GM23338 (cell line): ENCODE measurements at regions not wholly inside any gene's neighbourhood (a gene's known extent, or its start where the extent isn't known, plus 50 kb on each side); places are given as distances from the start of the nearest gene placed in this dataset.

Source experiments
- ATAC-seq: fragments of 200-7000 bp; cut with Tn5 transposase; 3 replicates; pipeline ENCODE4 v1.9.1; 2020
- DNase-seq: peaks from one replicate; pipeline ENCODE4 v3.0.0-alpha.2; 2015; ENCODE audit warnings: low spot score
- H2AFZ ChIP-seq: fragments of 200-600 bp; sonication (generic); 2 replicates; pipeline ENCODE4 v1.8.0; 2016; ENCODE audit warnings: antibody characterized with exemption, mild to moderate bottlenecking, moderate library complexity
- H3F3A ChIP-seq: fragments of 200-600 bp; sonication (generic); replicated peaks from 2 replicates; pipeline ENCODE4 v1.8.0; 2017; ENCODE audit warnings: antibody characterized with exemption, mixed run types, low read depth
- H3K27ac ChIP-seq: fragments of 200-600 bp; sonication (generic); 2 replicates; pipeline ENCODE4 v1.6.1; 2016; ENCODE audit warnings: low read depth
- H3K27me3 ChIP-seq: fragments of 200-600 bp; sonication (generic); 2 replicates; pipeline ENCODE4 v1.8.0; 2016; ENCODE audit warnings: mild to moderate bottlenecking, mixed run types, moderate library complexity; ENCODE audit not compliant: insufficient read depth
- H3K36me3 ChIP-seq: fragments of 200-600 bp; sonication (generic); 2 replicates; pipeline ENCODE4 v1.8.0; 2016; ENCODE audit warnings: mild to moderate bottlenecking; ENCODE audit not compliant: insufficient read depth
- H3K4me1 ChIP-seq: fragments of 200-600 bp; sonication (generic); 2 replicates; pipeline ENCODE4 v1.8.0; 2016; ENCODE audit warnings: mild to moderate bottlenecking, moderate library complexity; ENCODE audit not compliant: insufficient read depth
- H3K4me2 ChIP-seq: fragments of 200-600 bp; sonication (generic); 2 replicates; pipeline ENCODE4 v1.7.1; 2017; ENCODE audit warnings: mixed run types
- H3K4me3 ChIP-seq: fragments of 200-600 bp; sonication (generic); 2 replicates; pipeline ENCODE4 v1.6.1; 2016; ENCODE audit warnings: mixed run types
- H3K79me2 ChIP-seq: fragments of 200-600 bp; sonication (generic); replicated peaks from 2 replicates; pipeline ENCODE4 v1.8.0; 2017; ENCODE audit warnings: mild to moderate bottlenecking; ENCODE audit not compliant: insufficient read depth
- H3K9me2 ChIP-seq: fragments of 200-600 bp; sonication (generic); 2 replicates; pipeline ENCODE4 v1.8.0; 2017; ENCODE audit not compliant: insufficient read depth
- H4K20me1 ChIP-seq: fragments of 200-600 bp; sonication (generic); replicated peaks from 2 replicates; pipeline ENCODE4 v1.8.0; 2017; ENCODE audit warnings: mild to moderate bottlenecking; ENCODE audit not compliant: insufficient read depth
- H3K27ac Mint-ChIP-seq: 2 replicates; pipeline ENCODE4 v1.8.0; 2020; ENCODE audit warnings: inconsistent platforms, mild to moderate bottlenecking, moderate library complexity, mixed read lengths
- H3K27me3 Mint-ChIP-seq: 3 replicates; pipeline ENCODE4 v1.8.0; 2022; ENCODE audit warnings: low read depth, mild to moderate bottlenecking, moderate library complexity, mixed read lengths, inconsistent platforms; ENCODE audit not compliant: insufficient read depth, poor library complexity
- H3K36me3 Mint-ChIP-seq: 3 replicates; pipeline ENCODE4 v1.8.0; 2021; ENCODE audit warnings: low read depth, mild to moderate bottlenecking, inconsistent platforms, moderate library complexity, mixed read lengths
- H3K4me1 Mint-ChIP-seq: 3 replicates; pipeline ENCODE4 v1.8.0; 2020; ENCODE audit warnings: mild to moderate bottlenecking, inconsistent platforms, mixed read lengths
- H3K4me3 Mint-ChIP-seq: 3 replicates; pipeline ENCODE4 v1.8.0; 2021; ENCODE audit warnings: moderate library complexity, mild to moderate bottlenecking, inconsistent platforms, mixed read lengths
- H3K9me3 Mint-ChIP-seq: 3 replicates; pipeline ENCODE4 v1.8.0; 2020; ENCODE audit warnings: moderate library complexity, mild to moderate bottlenecking, inconsistent platforms, mixed read lengths
- CREB1 ChIP-seq: fragments of 250-450 bp; sonication (Bioruptor Pico); IDR thresholded peaks from 2 replicates; pipeline ENCODE4 v1.5.0; 2020; ENCODE audit warnings: low read depth, mild to moderate bottlenecking, moderate library complexity
- CTCF ChIP-seq, 2 experiments: fragments of 200-600 bp in 1 of 2; sonication (generic) in 1 of 2; conservative IDR thresholded peaks; 2 replicates each; pipeline versions ENCODE4 v1.5.1 to v1.6.1; 2016 to 2017; ENCODE audit warnings: antibody characterized with exemption in 2 of 2, low read depth in 2 of 2, mild to moderate bottlenecking in 2 of 2, moderate library complexity in 1 of 2
- ETS1 ChIP-seq: IDR thresholded peaks from 2 replicates; pipeline ENCODE4 v1.6.1; 2016; ENCODE audit warnings: antibody characterized with exemption
- EZH2 ChIP-seq: fragments of 200-600 bp; sonication (generic); IDR thresholded peaks from one replicate; pipeline ENCODE4 v1.8.0; 2017; ENCODE audit warnings: antibody characterized with exemption, mild to moderate bottlenecking, low read depth; ENCODE audit not compliant: unreplicated experiment
- EZH2phosphoT487 ChIP-seq: fragments of 200-600 bp; sonication (generic); IDR thresholded peaks from one replicate; pipeline ENCODE4 v1.8.1; 2018; ENCODE audit warnings: antibody characterized with exemption; ENCODE audit not compliant: unreplicated experiment
- JUNB ChIP-seq: IDR thresholded peaks from one replicate; pipeline ENCODE4 v1.6.1; 2016; ENCODE audit warnings: antibody characterized with exemption; ENCODE audit not compliant: unreplicated experiment
- NANOG ChIP-seq: IDR thresholded peaks from 2 replicates; pipeline ENCODE4 v1.6.1; 2016; ENCODE audit warnings: antibody characterized with exemption, borderline replicate concordance
- POLR2AphosphoS5 ChIP-seq: IDR thresholded peaks from 2 replicates; pipeline ENCODE4 v1.6.1; 2016; ENCODE audit warnings: antibody characterized with exemption, low read depth
- REST ChIP-seq: IDR thresholded peaks from one replicate; pipeline ENCODE4 v1.6.1; 2018; ENCODE audit warnings: antibody characterized with exemption; ENCODE audit not compliant: unreplicated experiment
- STAT1 ChIP-seq: IDR thresholded peaks from one replicate; pipeline ENCODE4 v1.6.1; 2016; ENCODE audit warnings: antibody characterized with exemption; ENCODE audit not compliant: unreplicated experiment
- ZNF114 ChIP-seq: fragments of 250-450 bp; sonication (Bioruptor Pico); IDR thresholded peaks from 2 replicates; pipeline ENCODE4 v1.5.0; 2020; ENCODE audit warnings: mild to moderate bottlenecking, moderate library complexity
- ZNF331 ChIP-seq: fragments of 250-450 bp; sonication (Bioruptor Pico); IDR thresholded peaks from 2 replicates; pipeline ENCODE4 v1.5.0; 2020; ENCODE audit warnings: low read depth, mild to moderate bottlenecking, moderate library complexity
- ZNF462 ChIP-seq: fragments of 250-450 bp; sonication (Bioruptor Pico); IDR thresholded peaks from 2 replicates; pipeline ENCODE4 v1.5.0; 2020; ENCODE audit warnings: mild to moderate bottlenecking, moderate library complexity

GRCh38 chr9:134234687-134235359 is 70.5 kb upstream of the RNU6ATAC start:
- no peak overlapping the region for H3K4me3 ChIP-seq
- no peaks in the 10 kb centered on the region for H3K9me2 ChIP-seq
- H4K20me1 ChIP-seq = no peaks in the 10 kb centered on the region
- H3F3A ChIP-seq = no peaks in the 10 kb centered on the region
- H3K36me3 ChIP-seq = no peaks in the 10 kb centered on the region
- no peak overlapping the region for H2AFZ ChIP-seq
- H3K27me3 ChIP-seq = no peaks in the 10 kb centered on the region
- H3K27ac ChIP-seq = no peak overlapping the region
- TF ChIP-seq EZH2phosphoT487 = no peak
- no peak for TF ChIP-seq ETS1
- no peak for TF ChIP-seq REST
- TF ChIP-seq POLR2AphosphoS5 = no peak
- TF ChIP-seq JUNB = no peak
- TF ChIP-seq NANOG = no peak
- no peak for TF ChIP-seq ZNF114 (CRISPR knock-in tag)
- TF ChIP-seq ZNF331 (CRISPR knock-in tag) = no peak
- TF ChIP-seq ZNF462 (CRISPR knock-in tag) = no peak
- no peak for TF ChIP-seq CREB1
- TF ChIP-seq STAT1 = no peak
- TF ChIP-seq EZH2 = no peak
- no peak for TF ChIP-seq CTCF (conservative IDR thresholded peaks at IDR 0.05; ENCODE audit: low read depth in 2 of 2)
- Mint-ChIP-seq H3K27me3 (peaks cover 2% of the 10 kb centered on the region), H3K27ac (no peak overlapping the region), H3K9me3 (no peaks in the 10 kb centered on the region), H3K4me3 (no peak overlapping the region), H3K4me1 (no peaks in the 10 kb centered on the region), H3K36me3 (no peaks in the 10 kb centered on the region)
- no peaks in the 10 kb centered on the region for H3K4me1 ChIP-seq
- no peaks in the 10 kb centered on the region for H3K79me2 ChIP-seq
- H3K4me2 ChIP-seq = no peak overlapping the region
- ATAC-seq = no peak
- no peak for DNase-seq
